Pancreas (tissue), 10 donors: ENCODE measurements at regions not wholly inside any gene's neighbourhood (a gene's known extent, or its start where the extent isn't known, plus 50 kb on each side); places are given as distances from the start of the nearest gene placed in this dataset.

Experiments
- ATAC-seq, 4 donors: fragments of 200-7000 bp; cut with Tn5 transposase; one replicate each; pipeline versions ENCODE4 v1.8.0 to v1.9.1; 2020; ENCODE audit warnings: mild to moderate bottlenecking in 4 of 4, moderate library complexity in 4 of 4
- DNase-seq, 6 donors: peaks; one replicate each; pipeline ENCODE4 v3.0.0-alpha.2; 2020
- FAIRE-seq: peaks from 2 replicates; lab custom pipeline; 2012; peaks lifted over from hg19 to GRCh38; lab: Jason Lieb, UNC
- H3K27ac ChIP-seq, 4 donors: fragments of 200-600 bp; sonication (generic); 1 replicate in 3 of 4; 2 replicates in 1 of 4; pipeline versions ENCODE4 v1.5.0 to v1.8.0; 2020
- H3K27me3 ChIP-seq, 4 donors: fragments of 200-600 bp; one replicate each; pipeline ENCODE4 v1.8.0; 2021
- H3K36me3 ChIP-seq, 3 donors: fragments of 200-600 bp; sonication (generic) in 1 of 3; one replicate each; pipeline versions ENCODE4 v1.5.0 to v1.8.0; 2020 to 2021
- H3K4me1 ChIP-seq, 3 donors: fragments of 200-600 bp; one replicate each; pipeline ENCODE4 v1.8.0; 2021
- H3K4me3 ChIP-seq, 4 donors: fragments of 200-600 bp; sonication (generic) in 2 of 4; one replicate each; pipeline versions ENCODE4 v1.5.0 to v1.8.0; 2020 to 2021
- H3K9me3 ChIP-seq, 4 donors: fragments of 200-600 bp; one replicate each; pipeline ENCODE4 v1.8.0; 2021
- WGBS, 2 donors: extraction: QIAGEN DNeasy Blood & Tissue Kit; methylation state at CpG; one replicate each; pipeline ENCODE4 v1.1.7; 2013; 5-methylcytosine and 5-hydroxymethylcytosine counted together
- intact Hi-C, 3 donors: fragments of 100-400 bp; cut with DNase I; formaldehyde crosslinking; loops; one replicate each; pipeline versions ENCODE4 v1.11.1 to v1.14.2; 2022
- TF ChIP-seq, protein P1 (sequence below), 4 donors: fragments of 200-600 bp; sonication (generic) in 3 of 4; IDR thresholded peaks; one replicate each; pipeline versions ENCODE4 v1.5.0 to v1.8.0; 2021; ENCODE audit warnings: antibody characterized with exemption in 4 of 4
- donor health status: healthy with polysubstance abuse.
- donor health status: DM: no; HTN: no; CAD: no; lungs with moderate emphysema.
- donor health status: DM: no; HTN: no; CAD: no.
- donor health status: control.
- donor health status: control.
- donor health status: Bipolar disorder and iron deficiency.
- donor health status: DM: yes; HTN: yes; CAD: no.
- donor health status: DM: no; HTN: no; CAD: no.
- donor health status: DM: no; HTN: no; CAD: no.
- donor health status: DM: yes; HTN: yes; CAD: no.

DNA sequence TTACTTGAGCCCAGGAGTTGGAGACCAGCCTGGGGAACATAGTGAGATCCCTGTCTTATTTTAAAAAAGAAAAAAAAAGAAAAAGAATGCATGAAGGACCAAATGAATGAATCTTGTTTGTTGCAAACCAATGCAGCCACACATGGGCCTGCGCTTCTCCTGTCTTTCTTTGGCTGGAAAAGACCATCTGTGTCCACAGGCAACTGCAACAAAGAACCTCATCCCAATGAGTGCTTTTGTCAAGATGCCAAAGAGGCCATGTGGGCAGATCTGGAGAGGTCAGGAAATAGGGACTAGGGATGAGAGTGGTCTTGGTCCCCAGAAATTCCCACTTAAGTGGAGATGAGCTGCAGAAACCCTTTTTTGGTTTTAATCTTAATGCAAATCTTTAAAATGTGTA, 49.8 kb upstream of the DUSP5 start:
- Histone ChIP-seq H3K4me1 (no peaks in the 10 kb centered on the region), H3K27ac (no peak overlapping the region), H3K9me3 (no peaks in the 10 kb centered on the region), H3K36me3 (no peaks in the 10 kb centered on the region), H3K4me3 (no peak overlapping the region), H3K27me3 (no peaks in the 10 kb centered on the region)
- no peak for DNase-seq
- no peak for ATAC-seq
- TF ChIP-seq, protein P1, sequence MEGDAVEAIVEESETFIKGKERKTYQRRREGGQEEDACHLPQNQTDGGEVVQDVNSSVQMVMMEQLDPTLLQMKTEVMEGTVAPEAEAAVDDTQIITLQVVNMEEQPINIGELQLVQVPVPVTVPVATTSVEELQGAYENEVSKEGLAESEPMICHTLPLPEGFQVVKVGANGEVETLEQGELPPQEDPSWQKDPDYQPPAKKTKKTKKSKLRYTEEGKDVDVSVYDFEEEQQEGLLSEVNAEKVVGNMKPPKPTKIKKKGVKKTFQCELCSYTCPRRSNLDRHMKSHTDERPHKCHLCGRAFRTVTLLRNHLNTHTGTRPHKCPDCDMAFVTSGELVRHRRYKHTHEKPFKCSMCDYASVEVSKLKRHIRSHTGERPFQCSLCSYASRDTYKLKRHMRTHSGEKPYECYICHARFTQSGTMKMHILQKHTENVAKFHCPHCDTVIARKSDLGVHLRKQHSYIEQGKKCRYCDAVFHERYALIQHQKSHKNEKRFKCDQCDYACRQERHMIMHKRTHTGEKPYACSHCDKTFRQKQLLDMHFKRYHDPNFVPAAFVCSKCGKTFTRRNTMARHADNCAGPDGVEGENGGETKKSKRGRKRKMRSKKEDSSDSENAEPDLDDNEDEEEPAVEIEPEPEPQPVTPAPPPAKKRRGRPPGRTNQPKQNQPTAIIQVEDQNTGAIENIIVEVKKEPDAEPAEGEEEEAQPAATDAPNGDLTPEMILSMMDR (IDR thresholded peaks at IDR 0.05) = no peak
- 97% methylated on average over 1 of the region's 1 CpG for WGBS, 2 donors
- intact Hi-C loops = no loop called here
- no peak for FAIRE-seq
